GM12874 (cell line): ENCODE measurements at regions not wholly inside any gene's neighbourhood (a gene's known extent, or its start where the extent isn't known, plus 50 kb on each side); places are given as distances from the start of the nearest gene placed in this dataset.

Experiments
- CTCF ChIP-seq: IDR thresholded peaks from 2 replicates; pipeline ENCODE4 v1.5.1; 2011; ENCODE audit warnings: low read depth, mild to moderate bottlenecking, control low read depth, low read length, moderate library complexity; ENCODE audit not compliant: insufficient read depth

- no peak for TF ChIP-seq CTCF
Observed at GRCh38 chr11:70497536-70498075, 99.3 kb downstream of the CTTN start.

GRCh38 chr11:70498171-70498571, 99.8 kb downstream of the CTTN start:
- TF ChIP-seq CTCF = no peak

- no peak for TF ChIP-seq CTCF
Observed at GRCh38 chr11:70498976-70499801, 100.9 kb downstream of the CTTN start.

GRCh38 chr11:70500076-70500847, 101.9 kb downstream of the CTTN start:
- TF ChIP-seq CTCF = no peak

- no peak for TF ChIP-seq CTCF
Observed at GRCh38 chr11:70501051-70501901, 102.9 kb downstream of the CTTN start.

GRCh38 chr11:70501933-70502540, 103.7 kb downstream of the CTTN start:
- no peak for TF ChIP-seq CTCF
